ENCODE measurements at regions not wholly inside any gene's neighbourhood (a gene's known extent, or its start where the extent isn't known, plus 50 kb on each side); places are given as distances from the start of the nearest gene placed in this dataset.

DNA sequence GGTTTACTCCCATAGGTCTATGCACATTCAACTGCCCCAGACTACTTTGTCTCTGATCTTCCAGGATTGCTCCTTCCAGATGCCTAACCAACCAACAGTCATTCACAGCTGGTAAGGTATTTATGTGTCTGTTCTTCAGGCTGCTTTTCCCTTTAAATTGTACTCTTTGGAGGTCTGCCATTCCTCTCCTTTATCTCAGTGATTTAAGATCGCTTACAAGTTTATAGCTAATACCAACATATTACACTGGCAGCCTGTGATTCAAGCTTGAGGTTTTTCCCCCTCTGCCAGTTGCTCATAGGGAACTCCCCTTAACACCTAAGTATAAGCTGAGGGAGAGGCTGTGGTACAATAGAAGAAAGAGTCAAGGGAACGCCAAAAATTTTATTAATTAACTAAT, 711.7 kb upstream of the EDIL3 start:
- no peak for TF ChIP-seq CTCF (conservative IDR thresholded peaks at IDR 0.05; ENCODE audit: low read depth, low read length)
- H3K4me3 ChIP-seq (ENCODE audit: low read length) = no peak overlapping the region
- DNase-seq (ENCODE audit: low read depth) = no peak

GRCh38 chr5:85108471-85108870, 723.8 kb upstream of the EDIL3 start:
- no peak for DNase-seq (ENCODE audit: low read depth)
- H3K4me3 ChIP-seq (ENCODE audit: low read length) = no peak overlapping the region
- TF ChIP-seq CTCF (conservative IDR thresholded peaks at IDR 0.05; ENCODE audit: low read depth, low read length) = no peak

DNA sequence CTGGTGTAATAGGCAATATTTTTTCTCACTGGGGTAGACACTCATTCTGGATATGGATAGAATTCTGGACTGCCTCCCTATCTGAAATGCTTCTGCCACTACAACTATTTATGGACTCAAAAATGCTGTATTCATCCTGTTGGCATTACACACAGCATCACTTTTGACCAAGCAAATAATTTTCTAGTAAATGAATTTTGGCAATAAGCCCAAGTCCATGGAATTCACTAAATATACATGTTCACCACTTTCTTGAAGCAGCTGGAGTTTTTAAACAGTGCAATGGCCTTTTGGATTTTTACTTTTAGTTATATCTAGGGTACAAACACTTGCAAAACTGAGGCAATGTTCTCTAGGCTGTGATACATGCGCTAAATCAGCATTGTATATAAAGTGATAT, 724.9 kb upstream of the EDIL3 start:
- no peak overlapping the region for H3K4me3 ChIP-seq (ENCODE audit: low read length)
- DNase-seq (ENCODE audit: low read depth) = no peak
- no peak for TF ChIP-seq CTCF (conservative IDR thresholded peaks at IDR 0.05; ENCODE audit: low read depth, low read length)

GRCh38 chr5:85132269-85132668, 747.6 kb upstream of the EDIL3 start:
- DNase-seq (ENCODE audit: low read depth) = no peak
- TF ChIP-seq CTCF (conservative IDR thresholded peaks at IDR 0.05; ENCODE audit: low read depth, low read length) = no peak
- H3K4me3 ChIP-seq (ENCODE audit: low read length) = no peak overlapping the region

- DNase-seq (ENCODE audit: low read depth) = no peak
Observed at GRCh38 chr5:85140471-85140870, 755.8 kb upstream of the EDIL3 start.

GRCh38 chr5:85143138-85143537, 758.5 kb upstream of the EDIL3 start:
- no peak for DNase-seq (ENCODE audit: low read depth)
- H3K4me3 ChIP-seq (ENCODE audit: low read length) = no peak overlapping the region
- TF ChIP-seq CTCF (conservative IDR thresholded peaks at IDR 0.05; ENCODE audit: low read depth, low read length) = no peak

More at GRCh38 chr5:85140471-85140870, 755.8 kb upstream of the EDIL3 start:
- H3K4me3 ChIP-seq (ENCODE audit: low read length) = no peak overlapping the region
- TF ChIP-seq CTCF (conservative IDR thresholded peaks at IDR 0.05; ENCODE audit: low read depth, low read length) = no peak

- H3K4me3 ChIP-seq (ENCODE audit: low read length) = no peak overlapping the region
- TF ChIP-seq CTCF (conservative IDR thresholded peaks at IDR 0.05; ENCODE audit: low read depth, low read length) = no peak
- DNase-seq (ENCODE audit: low read depth) = no peak
Observed at GRCh38 chr5:85148701-85149100, 764.0 kb upstream of the EDIL3 start.

Data from retinal pigment epithelial cell (primary cell).